HG03565 (cell line): ENCODE measurements at regions not wholly inside any gene's neighbourhood (a gene's known extent, or its start where the extent isn't known, plus 50 kb on each side); places are given as distances from the start of the nearest gene placed in this dataset.
"Not testable (repeated sequence)": the region's sequence is repeated elsewhere in the genome, so short reads cannot be mapped to it uniquely, and the experiment has no call there.

ENCODE experiments used
- ATAC-seq: cut with Tn5 transposase; IDR thresholded peaks from one replicate; pipeline ENCODE4 v1.9.1; 2021; ENCODE audit warnings: mild to moderate bottlenecking, moderate library complexity; ENCODE audit not compliant: unreplicated experiment

GRCh38 chr19:28466107-28467045 lies 746.6 kb downstream of the UQCRFS1 start:
- no peak for ATAC-seq

- no peak for ATAC-seq
These were observed 747.4 kb downstream of the UQCRFS1 start for GRCh38 chr19:28465371-28466086.

- no peak for ATAC-seq
These were observed 749.4 kb downstream of the UQCRFS1 start for GRCh38 chr19:28463493-28464053.

GRCh38 chr19:28457620-28458019 lies 755.3 kb downstream of the UQCRFS1 start:
- no peak for ATAC-seq

- ATAC-seq = no peak
These were observed 756.1 kb downstream of the UQCRFS1 start for GRCh38 chr19:28456708-28457320.

- ATAC-seq = no peak
These were observed 756.7 kb downstream of the UQCRFS1 start for GRCh38 chr19:28456252-28456651.

GRCh38 chr19:28454083-28454482 lies 758.9 kb downstream of the UQCRFS1 start:
- no peak for ATAC-seq

GRCh38 chr19:28453420-28453819 lies 759.5 kb downstream of the UQCRFS1 start:
- ATAC-seq = no peak

GRCh38 chr19:28449803-28450202 lies 763.1 kb downstream of the UQCRFS1 start:
- ATAC-seq = no peak

- ATAC-seq = no peak
These were observed 766.4 kb downstream of the UQCRFS1 start for GRCh38 chr19:28446511-28446910.

GRCh38 chr19:28445826-28446225 lies 767.1 kb downstream of the UQCRFS1 start:
- no peak for ATAC-seq

- no peak for ATAC-seq
These were observed 768.6 kb downstream of the UQCRFS1 start for GRCh38 chr19:28444362-28444761.

- no peak for ATAC-seq
These were observed 769.6 kb downstream of the UQCRFS1 start for GRCh38 chr19:28443361-28443760.

GRCh38 chr19:28437390-28438346 lies 775.3 kb downstream of the UQCRFS1 start:
- ATAC-seq = no peak

GRCh38 chr19:28436320-28436719 lies 776.6 kb downstream of the UQCRFS1 start:
- ATAC-seq = no peak

GRCh38 chr19:28435551-28436271 lies 777.2 kb downstream of the UQCRFS1 start:
- no peak for ATAC-seq

- ATAC-seq = not testable (repeated sequence)
These were observed 778.2 kb downstream of the UQCRFS1 start for GRCh38 chr19:28434794-28435193.

GRCh38 chr19:28434365-28434764 lies 778.6 kb downstream of the UQCRFS1 start:
- ATAC-seq = not testable (repeated sequence)

GRCh38 chr19:28433166-28433565 lies 779.8 kb downstream of the UQCRFS1 start:
- not testable (repeated sequence) for ATAC-seq
